Activated CD8-positive, alpha-beta T cell treated with anti-CD3 and anti-CD28 coated beads for 36 hours (primary cell): ENCODE measurements at regions not wholly inside any gene's neighbourhood (a gene's known extent, or its start where the extent isn't known, plus 50 kb on each side); places are given as distances from the start of the nearest gene placed in this dataset.

Source experiments
- ATAC-seq: fragments of 200-7000 bp; cut with Tn5 transposase; one replicate; pipeline ENCODE4 v1.10.0; 2021; ENCODE audit warnings: mild to moderate bottlenecking, moderate library complexity
- CTCF ChIA-PET: fragments of 350-600 bp; sonication (Branson Sonifier 250); formaldehyde crosslinking; loops from one replicate; lab custom pipeline; 2021; ENCODE audit warnings: antibody characterized with exemption; lab: Charles Lee
- POLR2A ChIA-PET: fragments of 350-600 bp; sonication (Branson Sonifier 250); formaldehyde crosslinking; loops from one replicate; lab custom pipeline; 2021; ENCODE audit warnings: antibody characterized with exemption; lab: Charles Lee
- DNase-seq: peaks from one replicate; pipeline ENCODE4 v3.0.0-alpha.2; 2020
- H3K27ac Mint-ChIP-seq: one replicate; pipeline ENCODE4 v1.8.0; 2021; ENCODE audit warnings: mild to moderate bottlenecking, mixed read lengths
- H3K27me3 Mint-ChIP-seq: one replicate; pipeline ENCODE4 v1.8.0; 2021; ENCODE audit warnings: mixed read lengths
- H3K36me3 Mint-ChIP-seq: one replicate; pipeline ENCODE4 v1.8.0; 2021; ENCODE audit warnings: low read depth, mixed read lengths
- H3K4me1 Mint-ChIP-seq: one replicate; pipeline ENCODE4 v1.8.0; 2021; ENCODE audit warnings: low read depth, mixed read lengths
- H3K4me3 Mint-ChIP-seq: one replicate; pipeline ENCODE4 v1.8.0; 2021; ENCODE audit warnings: mild to moderate bottlenecking, moderate library complexity, mixed read lengths
- H3K9me3 Mint-ChIP-seq: one replicate; pipeline ENCODE4 v1.8.0; 2021; ENCODE audit warnings: mixed read lengths
- intact Hi-C: fragments of 100-400 bp; cut with micrococcal nuclease; formaldehyde crosslinking; loops from one replicate; pipeline ENCODE4 v1.10.0; 2022
- TF ChIP-seq, protein P1 (sequence below): fragments of 200-600 bp; IDR thresholded peaks from one replicate; pipeline ENCODE4 v1.8.0; 2022; ENCODE audit warnings: antibody characterized with exemption, mild to moderate bottlenecking

DNA sequence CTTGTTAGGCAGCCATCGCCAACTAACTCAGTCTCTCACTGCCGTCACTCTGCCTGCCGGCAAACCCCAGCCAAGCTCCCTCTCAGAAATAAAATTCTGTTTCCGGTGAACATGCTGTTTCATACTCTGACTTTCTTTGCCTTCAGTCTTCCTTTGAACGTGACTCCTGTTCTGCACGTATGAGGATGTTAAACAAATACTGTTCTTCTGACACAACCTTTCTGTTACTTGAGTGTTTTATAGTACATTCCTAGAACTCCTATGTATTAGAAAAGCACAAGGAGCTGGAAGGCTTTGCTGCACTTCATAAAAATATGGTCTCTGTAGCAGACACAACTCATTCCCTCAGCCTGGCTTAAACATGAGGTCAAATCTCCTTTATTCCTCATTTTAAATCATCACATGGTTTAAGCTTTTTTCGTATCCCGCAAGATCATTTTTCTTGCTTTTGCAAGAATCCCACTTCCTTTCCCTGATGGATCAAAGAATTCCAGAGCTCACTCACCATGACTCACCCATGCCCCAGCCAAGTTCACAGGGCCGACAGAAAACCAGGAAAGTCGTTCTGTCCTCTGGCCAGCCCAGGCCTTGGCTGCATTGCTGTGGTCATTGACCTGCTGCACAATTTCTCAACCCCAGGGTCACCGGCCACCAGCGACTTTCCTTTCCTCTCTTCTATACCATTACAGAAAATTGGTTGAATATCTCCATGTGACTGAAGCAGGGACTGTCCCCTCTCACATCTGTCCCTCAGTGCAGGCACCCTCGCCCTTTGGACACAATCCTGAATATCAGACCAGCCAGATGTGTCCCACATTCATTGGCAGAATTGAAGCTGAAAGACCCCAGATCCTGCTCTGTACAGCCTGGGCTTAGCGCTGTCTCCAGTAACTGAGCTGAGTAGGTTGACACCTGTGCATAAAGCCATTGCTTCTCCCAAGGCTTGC is 183.1 kb upstream of the ARL4C start:
- Mint-ChIP-seq H3K27me3 (peaks cover 4% of the 10 kb centered on the region), H3K4me1 (peaks cover 1% of the 10 kb centered on the region), H3K4me3 (no peak overlapping the region), H3K27ac (no peak overlapping the region), H3K36me3 (no peaks in the 10 kb centered on the region), H3K9me3 (no peaks in the 10 kb centered on the region)
- DNase-seq = no peak
- ChIA-PET POLR2A (no interaction called here), CTCF (no interaction called here)
- no peak for ATAC-seq
- intact Hi-C loops = no loop called here
- TF ChIP-seq, protein P1, sequence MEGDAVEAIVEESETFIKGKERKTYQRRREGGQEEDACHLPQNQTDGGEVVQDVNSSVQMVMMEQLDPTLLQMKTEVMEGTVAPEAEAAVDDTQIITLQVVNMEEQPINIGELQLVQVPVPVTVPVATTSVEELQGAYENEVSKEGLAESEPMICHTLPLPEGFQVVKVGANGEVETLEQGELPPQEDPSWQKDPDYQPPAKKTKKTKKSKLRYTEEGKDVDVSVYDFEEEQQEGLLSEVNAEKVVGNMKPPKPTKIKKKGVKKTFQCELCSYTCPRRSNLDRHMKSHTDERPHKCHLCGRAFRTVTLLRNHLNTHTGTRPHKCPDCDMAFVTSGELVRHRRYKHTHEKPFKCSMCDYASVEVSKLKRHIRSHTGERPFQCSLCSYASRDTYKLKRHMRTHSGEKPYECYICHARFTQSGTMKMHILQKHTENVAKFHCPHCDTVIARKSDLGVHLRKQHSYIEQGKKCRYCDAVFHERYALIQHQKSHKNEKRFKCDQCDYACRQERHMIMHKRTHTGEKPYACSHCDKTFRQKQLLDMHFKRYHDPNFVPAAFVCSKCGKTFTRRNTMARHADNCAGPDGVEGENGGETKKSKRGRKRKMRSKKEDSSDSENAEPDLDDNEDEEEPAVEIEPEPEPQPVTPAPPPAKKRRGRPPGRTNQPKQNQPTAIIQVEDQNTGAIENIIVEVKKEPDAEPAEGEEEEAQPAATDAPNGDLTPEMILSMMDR = no peak

GRCh38 chr2:234679301-234679740 is 182.4 kb upstream of the ARL4C start:
- Mint-ChIP-seq H3K4me3 (no peak overlapping the region), H3K4me1 (peaks cover 5% of the 10 kb centered on the region), H3K36me3 (no peaks in the 10 kb centered on the region), H3K27ac (no peak overlapping the region), H3K27me3 (peaks cover 4% of the 10 kb centered on the region), H3K9me3 (no peaks in the 10 kb centered on the region)
- DNase-seq = no peak
- intact Hi-C loops = no loop called here
- TF ChIP-seq, protein P1 = no peak
- ATAC-seq = no peak
- CTCF ChIA-PET = no interaction called here
- POLR2A ChIA-PET = no interaction called here

DNA sequence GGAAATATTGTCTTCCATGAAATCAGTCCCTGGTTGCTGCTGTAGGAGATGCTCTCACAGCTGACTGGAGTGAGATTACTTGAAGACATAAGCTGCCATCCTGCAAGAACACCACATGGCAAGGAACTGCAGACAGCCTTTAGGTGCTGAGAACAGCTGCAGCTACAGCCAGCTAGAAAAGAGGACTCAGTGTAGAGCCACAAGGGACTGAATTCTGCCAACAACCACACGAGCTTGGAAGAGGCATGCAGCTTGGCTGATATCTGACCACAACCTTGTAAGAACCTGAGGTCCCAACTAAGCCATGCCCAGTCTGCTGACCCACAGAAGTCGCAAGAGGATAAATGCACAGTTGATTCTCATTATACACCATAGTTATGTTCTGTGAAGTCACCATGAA is 181.8 kb upstream of the ARL4C start:
- Mint-ChIP-seq H3K36me3 (no peaks in the 10 kb centered on the region), H3K4me1 (peaks cover 5% of the 10 kb centered on the region), H3K4me3 (no peak overlapping the region), H3K9me3 (no peaks in the 10 kb centered on the region), H3K27ac (no peak overlapping the region), H3K27me3 (peaks cover 2% of the 10 kb centered on the region)
- no peak for ATAC-seq
- intact Hi-C loops = no loop called here
- TF ChIP-seq, protein P1 = no peak
- no peak for DNase-seq
- ChIA-PET POLR2A (no interaction called here), CTCF (no interaction called here)

DNA sequence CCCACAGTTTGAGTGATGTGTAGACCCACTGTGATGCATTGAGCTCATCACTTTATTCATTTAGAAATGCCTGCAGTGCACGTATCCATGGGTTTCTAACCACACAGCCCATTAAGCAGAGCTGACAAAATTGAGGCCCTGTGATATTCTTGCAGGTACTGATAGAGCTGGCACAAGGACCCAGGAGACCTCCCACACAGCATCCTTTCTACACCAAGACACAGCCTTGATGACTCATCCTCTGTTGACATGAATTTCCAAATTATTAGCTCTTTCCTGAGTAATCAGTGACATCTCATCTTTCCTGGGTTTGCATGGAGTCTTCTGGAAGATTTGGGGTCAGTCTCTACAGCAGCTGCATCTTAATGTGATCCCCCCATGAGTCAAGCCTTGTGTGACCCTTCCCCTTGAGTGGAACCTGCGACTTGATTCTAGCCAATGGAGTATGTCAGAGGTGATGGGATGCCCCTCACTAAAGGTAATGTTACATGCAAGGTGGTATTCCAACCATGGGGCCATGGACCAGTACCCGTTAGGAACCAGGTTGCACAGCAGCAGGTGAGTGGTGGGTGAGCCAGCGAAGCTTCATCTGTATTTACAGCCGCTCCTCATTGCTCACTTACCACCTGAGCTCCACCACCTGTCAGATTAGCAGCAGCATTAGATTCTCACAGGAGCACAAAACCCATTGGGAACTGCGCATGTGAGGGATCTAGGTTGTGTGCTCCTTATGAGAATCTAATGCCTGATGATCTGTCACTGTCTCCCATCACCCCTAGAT is 181.1 kb upstream of the ARL4C start:
- ATAC-seq (no peak), DNase-seq (no peak)
- ChIA-PET CTCF (no interaction called here), POLR2A (no interaction called here)
- Mint-ChIP-seq H3K9me3 (no peaks in the 10 kb centered on the region), H3K4me3 (no peak overlapping the region), H3K27ac (no peak overlapping the region), H3K36me3 (no peaks in the 10 kb centered on the region), H3K27me3 (peaks cover 2% of the 10 kb centered on the region), H3K4me1 (peaks cover 5% of the 10 kb centered on the region)
- intact Hi-C loops = no loop called here
- TF ChIP-seq, protein P1 = no peak
